ENCODE measurements at regions not wholly inside any gene's neighbourhood (a gene's known extent, or its start where the extent isn't known, plus 50 kb on each side); places are given as distances from the start of the nearest gene placed in this dataset.

DNA sequence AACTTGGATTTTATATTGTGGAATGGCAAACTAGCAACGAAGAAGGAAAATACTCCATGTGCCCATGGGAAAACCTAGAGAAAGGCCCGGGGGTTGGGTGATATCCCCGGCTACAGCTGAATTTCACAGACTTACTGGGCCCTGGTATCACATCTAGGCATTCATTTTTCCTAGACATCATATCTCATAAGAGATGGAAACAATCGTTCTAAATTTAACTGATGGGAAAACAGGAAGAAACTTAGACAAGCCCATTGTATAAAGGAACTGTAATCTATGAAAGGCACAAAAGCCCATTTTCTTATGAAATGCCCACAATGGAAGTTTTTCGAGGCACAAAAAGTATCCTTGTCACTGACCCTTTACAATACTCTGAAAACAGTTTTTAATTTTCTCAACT, 407.9 kb upstream of the LYPLAL1 start:
- Histone ChIP-seq H3K9me2 (ENCODE audit: insufficient read depth) (no peaks in the 10 kb centered on the region), H2AFZ (ENCODE audit: low read depth, low read length, poor library complexity, severe bottlenecking) (no peak overlapping the region), H3K36me3 (ENCODE audit: control insufficient read depth in 1 of 2, insufficient read depth in 2 of 2, low read length in 2 of 2) (no peaks in the 10 kb centered on the region), H3K4me3 (replicated peaks in 1 of 2; ENCODE audit: low read depth in 1 of 2, low read length in 2 of 2) (no peak overlapping the region), H3K27ac (ENCODE audit: low read depth, low read length) (no peak overlapping the region), H3K4me2 (ENCODE audit: low read length) (no peak overlapping the region), H3K9me3 (ENCODE audit: control insufficient read depth in 1 of 2, insufficient read depth in 1 of 2, low read depth in 1 of 2, low read length in 2 of 2) (no peaks in the 10 kb centered on the region), H3K27me3 (ENCODE audit: insufficient read depth, low read length) (no peaks in the 10 kb centered on the region), H3K9ac (ENCODE audit: low read length) (no peak overlapping the region), H3K79me2 (ENCODE audit: insufficient read depth, low read length) (no peaks in the 10 kb centered on the region), H3K4me1 (ENCODE audit: control insufficient read depth in 1 of 2, insufficient read depth in 2 of 2, low read length in 2 of 2) (no peaks in the 10 kb centered on the region), H4K20me1 (ENCODE audit: insufficient read depth) (no peaks in the 10 kb centered on the region)
- TF ChIP-seq CEBPB (IDR thresholded peaks at IDR 0.05; ENCODE audit: low read depth) (no peak), YY1 (IDR thresholded peaks at IDR 0.05; ENCODE audit: extremely low read depth, insufficient replicate concordance, low read depth, low read length) (no peak), ZFX (IDR thresholded peaks at IDR 0.05) (no peak), CBX3 (IDR thresholded peaks at IDR 0.05; ENCODE audit: low read depth) (no peak), MAX (IDR thresholded peaks at IDR 0.05) (no peak)
- TF ChIP-seq, protein P1, sequence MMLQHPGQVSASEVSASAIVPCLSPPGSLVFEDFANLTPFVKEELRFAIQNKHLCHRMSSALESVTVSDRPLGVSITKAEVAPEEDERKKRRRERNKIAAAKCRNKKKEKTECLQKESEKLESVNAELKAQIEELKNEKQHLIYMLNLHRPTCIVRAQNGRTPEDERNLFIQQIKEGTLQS (IDR thresholded peaks at IDR 0.05) = no peak
- ChIA-PET RAD21 (ENCODE audit: low non-redundant PET in 1 of 2, low total read pairs in 2 of 2, uncharacterized antibody in 2 of 2, unreplicated experiment in 2 of 2) (no interaction called here), POLR2A (no interaction called here), CTCF (no interaction called here)
- intact Hi-C loops (cut with micrococcal nuclease) = no loop called here
- DNase-seq (ENCODE audit: low read depth, low spot score) (no peak), ATAC-seq (no peak)
- BruUV-seq (replicated peaks) = no TSS peak

DNA sequence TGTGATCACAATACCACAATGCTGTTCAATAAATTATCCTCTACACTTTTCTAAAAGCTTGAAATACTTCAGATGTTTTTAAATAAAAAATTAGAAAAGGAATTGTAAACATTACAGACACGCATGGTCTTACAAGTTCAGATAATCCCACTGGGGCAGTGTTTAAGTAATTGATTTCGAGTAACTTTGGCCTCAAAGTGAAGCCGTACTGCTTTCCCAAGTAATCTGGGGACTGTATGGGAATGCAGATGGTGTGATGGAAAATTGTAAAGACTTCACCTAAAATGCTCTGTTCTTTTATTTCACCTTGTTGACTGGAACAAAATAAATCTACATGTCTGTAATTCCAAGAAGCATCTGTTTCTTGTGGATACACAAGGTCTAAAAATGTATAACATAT, 401.7 kb upstream of the LYPLAL1 start:
- H3K79me2 ChIP-seq (ENCODE audit: insufficient read depth, low read length) = no peaks in the 10 kb centered on the region
- POLR2A ChIA-PET = no interaction called here

More for the DNA sequence above, 401.7 kb upstream of the LYPLAL1 start:
- CTCF ChIA-PET = no interaction called here
- H3K9ac ChIP-seq (ENCODE audit: low read length) = no peak overlapping the region
- TF ChIP-seq POLR2AphosphoS5 (IDR thresholded peaks at IDR 0.05; ENCODE audit: low read depth, low read length) (no peak), ZNF274 (IDR thresholded peaks at IDR 0.05; ENCODE audit: low read depth, low read length) (no peak), POLR2A (IDR thresholded peaks at IDR 0.05; ENCODE audit: borderline replicate concordance, extremely low read depth, insufficient read depth, insufficient read length) (no peak), TCF7L2 (IDR thresholded peaks at IDR 0.05; ENCODE audit: borderline replicate concordance, extremely low read depth, insufficient read depth, insufficient read length) (no peak), ZFX (IDR thresholded peaks at IDR 0.05) (no peak), JUND (IDR thresholded peaks at IDR 0.05) (no peak), SRF (IDR thresholded peaks at IDR 0.05; ENCODE audit: low read depth) (no peak), EGR1 (IDR thresholded peaks at IDR 0.05; ENCODE audit: low read depth) (no peak), RAD21 (IDR thresholded peaks at IDR 0.05; ENCODE audit: low read depth) (no peak), YY1 (IDR thresholded peaks at IDR 0.05; ENCODE audit: extremely low read depth, insufficient replicate concordance, low read depth, low read length) (no peak), SIN3A (IDR thresholded peaks at IDR 0.05; ENCODE audit: low read depth) (no peak)
- TF ChIP-seq, protein P1 (IDR thresholded peaks at IDR 0.05) = no peak
- H3K9me2 ChIP-seq (ENCODE audit: insufficient read depth) = no peaks in the 10 kb centered on the region
- DNase-seq (ENCODE audit: low read depth, low spot score) = no peak
- H3K27ac ChIP-seq (ENCODE audit: low read depth, low read length) = no peak overlapping the region
- H3K4me2 ChIP-seq (ENCODE audit: low read length) = no peak overlapping the region
- H3K27me3 ChIP-seq (ENCODE audit: insufficient read depth, low read length) = no peaks in the 10 kb centered on the region
- intact Hi-C loops (cut with micrococcal nuclease) = no loop called here
- no peak for ATAC-seq
- no peak overlapping the region for H3K4me3 ChIP-seq (replicated peaks in 1 of 2; ENCODE audit: low read depth in 1 of 2, low read length in 2 of 2)
- H4K20me1 ChIP-seq (ENCODE audit: insufficient read depth) = no peaks in the 10 kb centered on the region
- H3K36me3 ChIP-seq (ENCODE audit: control insufficient read depth in 1 of 2, insufficient read depth in 2 of 2, low read length in 2 of 2) = no peaks in the 10 kb centered on the region
- no peak overlapping the region for H2AFZ ChIP-seq (ENCODE audit: low read depth, low read length, poor library complexity, severe bottlenecking)
- RAD21 ChIA-PET (ENCODE audit: low non-redundant PET in 1 of 2, low total read pairs in 2 of 2, uncharacterized antibody in 2 of 2, unreplicated experiment in 2 of 2) = no interaction called here
- H3K4me1 ChIP-seq (ENCODE audit: control insufficient read depth in 1 of 2, insufficient read depth in 2 of 2, low read length in 2 of 2) = no peaks in the 10 kb centered on the region
- no peaks in the 10 kb centered on the region for H3K9me3 ChIP-seq (ENCODE audit: control insufficient read depth in 1 of 2, insufficient read depth in 1 of 2, low read depth in 1 of 2, low read length in 2 of 2)
- BruUV-seq (replicated peaks) = no TSS peak
